ENCODE measurements at regions not wholly inside any gene's neighbourhood (a gene's known extent, or its start where the extent isn't known, plus 50 kb on each side); places are given as distances from the start of the nearest gene placed in this dataset.
A peak's percentile ranks its signal among the peaks of the same experiment; 100 is the strongest.

- Histone ChIP-seq H3K4me3 (ENCODE audit: low read length) (no peak overlapping the region), H3K9ac (ENCODE audit: extremely low read depth, low read length, poor library complexity, severe bottlenecking) (no peak overlapping the region), H3K27ac (ENCODE audit: low read depth, low read length) (no peak overlapping the region), H3K36me3 (ENCODE audit: control insufficient read depth, insufficient read depth, low read length) (no peaks in the 10 kb centered on the region), H3K4me1 (ENCODE audit: control insufficient read depth, insufficient read depth, low read length) (no peaks in the 10 kb centered on the region), H3K27me3 (ENCODE audit: control insufficient read depth, insufficient read depth, low read length, poor library complexity, severe bottlenecking) (no peaks in the 10 kb centered on the region), H3K9me3 (ENCODE audit: control insufficient read depth, low read length) (no peaks in the 10 kb centered on the region)
- H3K27me3 Mint-ChIP-seq (ENCODE audit: insufficient read depth), result no peaks in the 10 kb centered on the region
- no peak overlapping the region for H3K27ac Mint-ChIP-seq
- H3K36me3 Mint-ChIP-seq (ENCODE audit: low read depth), result no peaks in the 10 kb centered on the region
- WGBS, 2 experiments (ENCODE audit: insufficient coverage in 1 of 2, insufficient read length in 1 of 2), result 69 to 73% methylated on average over 1 of the region's 1 CpG
- H3K4me3 Mint-ChIP-seq, result no peak overlapping the region
- TF ChIP-seq, protein P1, sequence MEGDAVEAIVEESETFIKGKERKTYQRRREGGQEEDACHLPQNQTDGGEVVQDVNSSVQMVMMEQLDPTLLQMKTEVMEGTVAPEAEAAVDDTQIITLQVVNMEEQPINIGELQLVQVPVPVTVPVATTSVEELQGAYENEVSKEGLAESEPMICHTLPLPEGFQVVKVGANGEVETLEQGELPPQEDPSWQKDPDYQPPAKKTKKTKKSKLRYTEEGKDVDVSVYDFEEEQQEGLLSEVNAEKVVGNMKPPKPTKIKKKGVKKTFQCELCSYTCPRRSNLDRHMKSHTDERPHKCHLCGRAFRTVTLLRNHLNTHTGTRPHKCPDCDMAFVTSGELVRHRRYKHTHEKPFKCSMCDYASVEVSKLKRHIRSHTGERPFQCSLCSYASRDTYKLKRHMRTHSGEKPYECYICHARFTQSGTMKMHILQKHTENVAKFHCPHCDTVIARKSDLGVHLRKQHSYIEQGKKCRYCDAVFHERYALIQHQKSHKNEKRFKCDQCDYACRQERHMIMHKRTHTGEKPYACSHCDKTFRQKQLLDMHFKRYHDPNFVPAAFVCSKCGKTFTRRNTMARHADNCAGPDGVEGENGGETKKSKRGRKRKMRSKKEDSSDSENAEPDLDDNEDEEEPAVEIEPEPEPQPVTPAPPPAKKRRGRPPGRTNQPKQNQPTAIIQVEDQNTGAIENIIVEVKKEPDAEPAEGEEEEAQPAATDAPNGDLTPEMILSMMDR (conservative IDR thresholded peaks at IDR 0.05), result no peak
- DNase-seq, result no peak
- H3K9me3 Mint-ChIP-seq, result no peaks in the 10 kb centered on the region
- H3K4me1 Mint-ChIP-seq, result peaks cover 5% of the 10 kb centered on the region
Measured at GRCh38 chr1:81738875-81739274, 61.9 kb upstream of the ADGRL2 start.

DNA sequence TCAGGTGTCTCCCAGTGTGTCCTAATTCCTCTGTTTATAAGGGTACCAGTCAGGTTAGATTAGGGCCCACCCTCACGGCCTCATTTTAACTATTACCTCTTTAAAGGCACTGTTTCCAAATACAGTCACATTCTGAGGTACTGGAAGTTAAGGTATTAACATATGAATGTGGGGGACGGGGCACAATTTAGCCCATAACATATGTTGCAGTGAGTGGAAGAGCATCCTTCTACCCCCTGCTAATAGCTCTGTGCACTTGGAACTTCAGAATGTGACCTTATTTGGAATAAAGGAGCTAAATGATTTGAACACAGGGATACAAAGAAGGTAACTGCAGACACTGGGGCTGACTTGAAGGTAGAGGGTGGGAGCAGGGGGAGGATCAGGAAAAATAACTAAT is 67.3 kb upstream of the ADGRL2 start:
- Mint-ChIP-seq H3K4me1 (no peaks in the 10 kb centered on the region), H3K27ac (no peak overlapping the region), H3K27me3 (ENCODE audit: insufficient read depth) (no peaks in the 10 kb centered on the region), H3K4me3 (no peak overlapping the region), H3K9me3 (no peaks in the 10 kb centered on the region), H3K36me3 (ENCODE audit: low read depth) (no peaks in the 10 kb centered on the region)
- no peak for DNase-seq
- H3K4me1 ChIP-seq (ENCODE audit: control insufficient read depth, insufficient read depth, low read length), result no peaks in the 10 kb centered on the region
- H3K36me3 ChIP-seq (ENCODE audit: control insufficient read depth, insufficient read depth, low read length), result no peaks in the 10 kb centered on the region
- H3K4me3 ChIP-seq (ENCODE audit: low read length), result no peak overlapping the region
- H3K9me3 ChIP-seq (ENCODE audit: control insufficient read depth, low read length), result no peaks in the 10 kb centered on the region
- H3K27ac ChIP-seq (ENCODE audit: low read depth, low read length), result no peak overlapping the region
- WGBS, 2 experiments (ENCODE audit: insufficient coverage in 1 of 2, insufficient read length in 1 of 2), result 69% methylated on average over 2 of the region's 2 CpGs; no CpG with 5 or more reads in 1 of the 2 experiments
- no peaks in the 10 kb centered on the region for H3K27me3 ChIP-seq (ENCODE audit: control insufficient read depth, insufficient read depth, low read length, poor library complexity, severe bottlenecking)
- H3K9ac ChIP-seq (ENCODE audit: extremely low read depth, low read length, poor library complexity, severe bottlenecking), result no peak overlapping the region
- TF ChIP-seq, protein P1 (conservative IDR thresholded peaks at IDR 0.05), result no peak

DNA sequence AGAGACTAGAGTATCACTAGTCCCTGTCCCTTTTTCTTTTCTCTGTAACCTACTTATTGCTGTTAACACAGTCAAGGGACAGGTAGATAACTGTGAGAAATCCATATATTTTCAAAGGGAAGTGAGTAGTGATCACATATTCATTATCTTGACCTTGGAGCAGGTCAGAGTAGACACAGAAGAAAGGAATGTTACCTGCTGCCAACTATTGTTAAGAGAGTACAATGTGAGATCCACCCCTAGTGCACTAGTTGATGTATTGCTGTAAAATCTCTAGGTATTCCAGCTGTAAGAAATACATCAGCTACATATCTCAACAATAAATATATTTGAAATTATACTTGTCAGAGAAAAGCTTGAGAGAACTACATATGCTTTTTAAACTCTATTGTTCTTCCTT is 68.7 kb upstream of the ADGRL2 start:
- Mint-ChIP-seq H3K27me3 (ENCODE audit: insufficient read depth) (no peaks in the 10 kb centered on the region), H3K36me3 (ENCODE audit: low read depth) (no peaks in the 10 kb centered on the region), H3K4me1 (no peaks in the 10 kb centered on the region), H3K4me3 (no peak overlapping the region), H3K9me3 (no peaks in the 10 kb centered on the region), H3K27ac (no peak overlapping the region)
- Histone ChIP-seq H3K27me3 (ENCODE audit: control insufficient read depth, insufficient read depth, low read length, poor library complexity, severe bottlenecking) (no peaks in the 10 kb centered on the region), H3K9me3 (ENCODE audit: control insufficient read depth, low read length) (no peaks in the 10 kb centered on the region), H3K4me1 (ENCODE audit: control insufficient read depth, insufficient read depth, low read length) (no peaks in the 10 kb centered on the region), H3K4me3 (ENCODE audit: low read length) (no peak overlapping the region), H3K9ac (ENCODE audit: extremely low read depth, low read length, poor library complexity, severe bottlenecking) (no peak overlapping the region), H3K36me3 (ENCODE audit: control insufficient read depth, insufficient read depth, low read length) (no peaks in the 10 kb centered on the region), H3K27ac (ENCODE audit: low read depth, low read length) (no peak overlapping the region)
- TF ChIP-seq, protein P1 (conservative IDR thresholded peaks at IDR 0.05), result peak; percentile 17
- no peak for DNase-seq

All from endodermal cell (in vitro differentiated cells).